Retinal pigment epithelial cell (primary cell): ENCODE measurements at regions not wholly inside any gene's neighbourhood (a gene's known extent, or its start where the extent isn't known, plus 50 kb on each side); places are given as distances from the start of the nearest gene placed in this dataset.

Experiments used
- DNase-seq: peaks from one replicate; pipeline ENCODE4 v3.0.0-alpha.2; 2010; ENCODE audit warnings: low read depth
- H3K4me3 ChIP-seq: 2 replicates; pipeline ENCODE4 v1.5.1; 2011; ENCODE audit warnings: mild to moderate bottlenecking, low read length, control low read depth, moderate library complexity
- CTCF ChIP-seq: conservative IDR thresholded peaks from 2 replicates; pipeline ENCODE4 v1.5.1; 2011; ENCODE audit warnings: low read depth, low read length, control low read depth, inconsistent platforms

- DNase-seq, result no peak
- H3K4me3 ChIP-seq, result no peak overlapping the region
- TF ChIP-seq CTCF, result no peak
These were observed 100.9 kb upstream of the APC start for GRCh38 chr5:112636751-112637150.

- no peak for DNase-seq
- H3K4me3 ChIP-seq, result no peak overlapping the region
- no peak for TF ChIP-seq CTCF
These were observed 100.3 kb upstream of the APC start for GRCh38 chr5:112637343-112637742.

- TF ChIP-seq CTCF, result no peak
- no peak for DNase-seq
- H3K4me3 ChIP-seq, result no peak overlapping the region
These were observed 97.1 kb upstream of the APC start for GRCh38 chr5:112640546-112640945.

GRCh38 chr5:112641515-112642110, 96.1 kb upstream of the APC start:
- no peak for DNase-seq
- TF ChIP-seq CTCF, result no peak
- H3K4me3 ChIP-seq, result no peak overlapping the region

- no peak overlapping the region for H3K4me3 ChIP-seq
- DNase-seq, result no peak
- TF ChIP-seq CTCF, result no peak
These were observed 94.8 kb upstream of the APC start for GRCh38 chr5:112642885-112643284.

GRCh38 chr5:112643339-112643971, 94.2 kb upstream of the APC start:
- TF ChIP-seq CTCF, result no peak
- no peak overlapping the region for H3K4me3 ChIP-seq
- DNase-seq, result no peak
